Tibial artery (tissue), 4 donors: ENCODE measurements at regions not wholly inside any gene's neighbourhood (a gene's known extent, or its start where the extent isn't known, plus 50 kb on each side); places are given as distances from the start of the nearest gene placed in this dataset.

ENCODE experiments used
- DNase-seq, 2 donors: peaks; one replicate each; pipeline ENCODE4 v3.0.0-alpha.2; 2019
- H3K27ac ChIP-seq, 2 donors: fragments of 200-600 bp; sonication (generic) in 1 of 2; 1 replicate in 1 of 2; 2 replicates in 1 of 2; pipeline ENCODE4 v1.5.1; 2018 to 2019; ENCODE audit warnings: mild to moderate bottlenecking in 1 of 2
- H3K27me3 ChIP-seq, 2 donors: fragments of 200-600 bp; sonication (generic) in 1 of 2; one replicate each; pipeline versions ENCODE4 v1.5.1 to v1.6.0; 2016 to 2019
- H3K36me3 ChIP-seq, 3 donors: fragments of 200-600 bp; sonication (generic) in 2 of 3; one replicate each; pipeline ENCODE4 v1.5.1; 2016 to 2019; ENCODE audit warnings: mild to moderate bottlenecking in 2 of 3
- H3K4me1 ChIP-seq, 4 donors: fragments of 200-600 bp; sonication (generic) in 2 of 4; 1 replicate in 3 of 4; 2 replicates in 1 of 4; pipeline ENCODE4 v1.5.1; 2016 to 2019
- H3K4me3 ChIP-seq, 2 donors: fragments of 200-600 bp; sonication (generic) in 1 of 2; 1 replicate in 1 of 2; 2 replicates in 1 of 2; pipeline ENCODE4 v1.5.1; 2018 to 2019; ENCODE audit warnings: mild to moderate bottlenecking in 2 of 2
- H3K9me3 ChIP-seq, 3 donors: fragments of 200-600 bp; sonication (generic) in 1 of 3; one replicate each; pipeline ENCODE4 v1.5.1; 2016 to 2019
- CTCF ChIP-seq, 2 experiments: fragments of 200-600 bp in 1 of 2; fragments of 450-650 bp in 1 of 2; IDR thresholded peaks; one replicate each; pipeline ENCODE4 v1.5.1; 2017 to 2019; ENCODE audit warnings: antibody characterized with exemption in 2 of 2, mild to moderate bottlenecking in 1 of 2, moderate library complexity in 1 of 2
- intact Hi-C: fragments of 100-400 bp; cut with DNase I; formaldehyde crosslinking; loops from one replicate; pipeline ENCODE4 v1.15.0; 2023; ENCODE audit warnings: low total_unique reads

DNA sequence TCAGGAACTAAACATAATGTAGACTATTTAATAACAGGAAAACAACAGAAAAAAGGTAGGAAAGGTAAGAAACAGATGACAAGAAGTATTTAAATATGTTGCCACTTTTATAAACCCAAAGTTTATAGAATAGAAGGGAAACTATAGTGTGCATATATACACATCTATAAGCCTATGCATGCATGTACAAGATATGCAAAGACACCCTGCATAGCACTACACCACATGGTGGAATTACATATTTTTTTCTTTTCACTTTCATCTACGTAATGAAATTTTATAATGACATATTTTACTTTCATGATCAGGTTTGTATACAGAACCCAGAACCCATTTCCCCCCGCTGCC, 136.8 kb downstream of the MEX3B start:
- H3K36me3 ChIP-seq = no peaks in the 10 kb centered on the region
- DNase-seq = no peak
- no peaks in the 10 kb centered on the region for H3K9me3 ChIP-seq
- no peak overlapping the region for H3K4me3 ChIP-seq
- intact Hi-C loops = no loop called here
- TF ChIP-seq CTCF (IDR thresholded peaks at IDR 0.05) = no peak
- H3K27ac ChIP-seq = peak overlapping the region in 1 of 2 donors; percentile 15
- H3K4me1 ChIP-seq = peaks cover 0 to 12% (median 2%) of the 10 kb centered on the region in 4 donors
- no peaks in the 10 kb centered on the region for H3K27me3 ChIP-seq

GRCh38 chr15:81908111-81908510, 137.7 kb downstream of the MEX3B start:
- H3K4me1 ChIP-seq = peaks cover 0 to 12% (median 2%) of the 10 kb centered on the region in 4 donors
- intact Hi-C loops = no loop called here
- H3K27me3 ChIP-seq = no peaks in the 10 kb centered on the region
- TF ChIP-seq CTCF (IDR thresholded peaks at IDR 0.05) = no peak
- no peaks in the 10 kb centered on the region for H3K36me3 ChIP-seq
- no peak overlapping the region for H3K27ac ChIP-seq
- H3K9me3 ChIP-seq = no peaks in the 10 kb centered on the region
- DNase-seq = no peak
- no peak overlapping the region for H3K4me3 ChIP-seq

DNA sequence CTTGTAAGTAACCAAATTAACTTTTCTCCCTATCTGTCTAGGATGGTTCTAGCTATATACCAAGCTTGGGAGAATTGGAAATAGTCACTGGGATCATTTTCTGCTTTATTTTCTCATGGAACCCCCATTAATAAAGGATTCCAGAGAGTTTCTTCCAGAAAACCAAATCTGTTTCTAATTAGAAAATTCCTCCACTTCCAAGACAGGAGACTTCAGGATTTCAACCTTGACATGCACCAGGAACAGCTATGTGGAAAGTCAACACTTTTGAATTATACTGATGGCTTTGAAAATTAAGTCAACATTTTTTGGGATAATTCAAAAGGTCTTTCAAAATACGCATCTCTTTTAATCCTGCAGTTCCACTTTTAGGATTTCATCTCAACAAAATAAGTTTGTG, 138.3 kb downstream of the MEX3B start:
- H3K27ac ChIP-seq = no peak overlapping the region
- H3K36me3 ChIP-seq = no peaks in the 10 kb centered on the region
- peaks cover 0 to 12% (median 2%) of the 10 kb centered on the region in 4 donors for H3K4me1 ChIP-seq
- DNase-seq = no peak
- no peak overlapping the region for H3K4me3 ChIP-seq
- no peaks in the 10 kb centered on the region for H3K9me3 ChIP-seq
- intact Hi-C loops = no loop called here
- no peak for TF ChIP-seq CTCF (IDR thresholded peaks at IDR 0.05)
- no peaks in the 10 kb centered on the region for H3K27me3 ChIP-seq

DNA sequence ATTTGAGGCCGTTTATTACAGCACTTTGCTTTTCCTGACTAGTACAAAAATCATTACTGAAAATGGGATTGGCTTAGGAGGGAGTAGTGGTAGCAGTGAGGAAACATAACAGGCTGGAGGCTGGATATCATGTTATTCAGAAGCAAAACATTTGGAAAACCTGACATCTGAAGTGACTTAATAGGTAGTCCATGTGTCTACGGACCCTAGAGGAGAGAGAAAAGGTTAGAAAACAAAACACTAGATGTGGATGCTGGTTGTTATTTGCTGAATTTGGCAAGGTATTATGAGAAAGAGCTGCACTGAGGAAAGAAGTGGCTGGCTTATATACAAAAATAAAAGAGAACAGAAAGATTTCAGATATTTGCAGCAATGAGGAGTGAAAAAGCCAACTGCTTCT, 139.9 kb downstream of the MEX3B start:
- H3K27me3 ChIP-seq = no peaks in the 10 kb centered on the region
- intact Hi-C loops = no loop called here
- no peak overlapping the region for H3K27ac ChIP-seq
- no peaks in the 10 kb centered on the region for H3K9me3 ChIP-seq
- H3K4me1 ChIP-seq = peaks cover 0 to 12% (median 0%) of the 10 kb centered on the region in 4 donors
- H3K36me3 ChIP-seq = no peaks in the 10 kb centered on the region
- no peak for TF ChIP-seq CTCF (IDR thresholded peaks at IDR 0.05)
- DNase-seq = no peak
- H3K4me3 ChIP-seq = no peak overlapping the region

GRCh38 chr15:81901319-81901718, 144.5 kb downstream of the MEX3B start:
- H3K36me3 ChIP-seq = no peaks in the 10 kb centered on the region
- peaks cover 0 to 26% (median 0%) of the 10 kb centered on the region in 4 donors for H3K4me1 ChIP-seq
- H3K9me3 ChIP-seq = no peaks in the 10 kb centered on the region
- no peak for DNase-seq
- intact Hi-C loops = no loop called here
- no peak overlapping the region for H3K27ac ChIP-seq
- H3K27me3 ChIP-seq = no peaks in the 10 kb centered on the region
- no peak for TF ChIP-seq CTCF (IDR thresholded peaks at IDR 0.05)
- H3K4me3 ChIP-seq = no peak overlapping the region

DNA sequence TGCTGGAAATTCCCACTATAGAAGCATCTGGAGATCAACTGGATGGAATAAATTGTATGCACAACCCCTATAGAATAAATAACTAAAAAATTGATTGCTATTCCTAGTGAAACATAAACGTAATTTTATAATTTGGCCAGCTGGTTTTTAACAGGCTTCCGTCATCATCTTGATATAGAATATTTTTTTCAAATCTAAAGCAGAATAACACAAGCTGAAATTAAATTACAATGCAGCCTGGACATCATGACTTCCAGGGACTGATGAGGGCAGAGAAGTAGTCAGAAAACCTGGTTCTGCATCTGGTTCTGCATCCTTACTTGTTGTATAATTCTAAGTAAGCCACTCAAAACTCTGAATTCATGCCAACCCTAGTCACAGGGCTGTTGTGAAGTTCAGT, 146.1 kb downstream of the MEX3B start:
- TF ChIP-seq CTCF (IDR thresholded peaks at IDR 0.05) = no peak
- no peaks in the 10 kb centered on the region for H3K36me3 ChIP-seq
- H3K27ac ChIP-seq = no peak overlapping the region
- no peaks in the 10 kb centered on the region for H3K9me3 ChIP-seq
- peaks cover 0 to 26% (median 0%) of the 10 kb centered on the region in 4 donors for H3K4me1 ChIP-seq
- H3K4me3 ChIP-seq = no peak overlapping the region
- no peaks in the 10 kb centered on the region for H3K27me3 ChIP-seq
- intact Hi-C loops = no loop called here
- DNase-seq = no peak
